NCI-H526 treated with DMSO at 0.1 percent for 48 hours (cell line): ENCODE measurements at regions not wholly inside any gene's neighbourhood (a gene's known extent, or its start where the extent isn't known, plus 50 kb on each side); places are given as distances from the start of the nearest gene placed in this dataset.

ENCODE experiments used
- DNase-seq: peaks from one replicate; lab custom pipeline; 2025; lab: John Stamatoyannopoulos, UW

DNA sequence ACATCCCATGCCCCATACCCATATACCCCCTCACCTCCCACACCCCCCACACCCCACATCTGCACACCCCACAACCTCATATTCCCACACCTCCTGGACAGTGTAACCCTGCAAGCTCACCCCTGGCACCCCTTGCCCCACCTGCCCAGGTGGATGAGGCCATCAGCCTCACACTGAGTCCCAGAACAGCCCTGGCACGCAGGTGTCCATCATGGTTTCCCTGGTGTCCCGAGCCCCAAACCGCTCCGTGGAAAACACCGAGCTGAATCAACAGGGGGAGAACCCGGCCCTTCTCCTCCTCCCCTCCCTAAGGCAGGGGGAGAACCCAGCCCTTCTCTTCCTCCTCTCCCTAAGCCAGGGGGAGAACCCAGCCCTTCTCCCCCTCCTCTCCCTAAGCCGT, 415.6 kb upstream of the SALL3 start:
- no peak for DNase-seq

- DNase-seq = no peak
These were observed 415.1 kb upstream of the SALL3 start for GRCh38 chr18:78564518-78564917.

- no peak for DNase-seq
These were observed 414.4 kb upstream of the SALL3 start for GRCh38 chr18:78565240-78565639.

GRCh38 chr18:78566065-78566464, 413.6 kb upstream of the SALL3 start:
- DNase-seq = no peak

GRCh38 chr18:78566720-78567119, 412.9 kb upstream of the SALL3 start:
- no peak for DNase-seq

DNA sequence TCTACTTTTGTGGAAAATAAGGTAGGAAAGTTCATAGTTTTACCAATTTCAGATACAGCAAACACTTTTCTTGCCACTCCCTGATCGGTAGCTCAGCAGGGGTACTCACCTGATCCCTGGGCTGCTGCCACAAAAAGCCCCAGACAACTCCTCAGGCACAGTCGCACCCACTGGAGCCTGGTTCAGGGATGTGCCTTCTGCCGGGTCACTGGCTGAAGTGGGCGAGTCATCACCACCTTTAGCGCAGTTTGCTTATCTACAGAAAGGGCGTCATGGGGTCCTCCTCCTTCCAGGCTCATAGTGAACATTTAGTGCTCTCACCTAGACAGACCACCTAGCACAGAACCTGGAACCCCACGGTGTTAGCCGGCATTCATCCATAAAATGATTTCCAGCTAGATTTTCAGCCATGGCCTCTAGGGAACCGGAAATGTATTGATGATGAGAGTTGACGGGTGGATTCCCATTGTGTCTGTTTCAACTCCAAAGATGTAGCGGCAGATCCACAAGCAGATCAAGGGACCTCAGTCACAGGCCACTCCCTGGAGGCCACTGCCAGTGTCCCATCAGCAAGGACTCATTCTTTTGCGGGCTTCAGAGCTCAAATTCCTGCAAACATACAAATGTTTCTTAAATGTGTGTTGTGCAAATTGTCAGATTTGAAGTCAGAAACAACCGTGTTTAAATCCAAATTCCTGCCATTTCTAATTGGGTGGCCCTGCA, 408.4 kb upstream of the SALL3 start:
- DNase-seq = no peak

- no peak for DNase-seq
These were observed 407.7 kb upstream of the SALL3 start for GRCh38 chr18:78571831-78572347.

GRCh38 chr18:78573773-78574172, 405.8 kb upstream of the SALL3 start:
- no peak for DNase-seq

GRCh38 chr18:78576967-78577366, 402.7 kb upstream of the SALL3 start:
- DNase-seq = no peak

DNA sequence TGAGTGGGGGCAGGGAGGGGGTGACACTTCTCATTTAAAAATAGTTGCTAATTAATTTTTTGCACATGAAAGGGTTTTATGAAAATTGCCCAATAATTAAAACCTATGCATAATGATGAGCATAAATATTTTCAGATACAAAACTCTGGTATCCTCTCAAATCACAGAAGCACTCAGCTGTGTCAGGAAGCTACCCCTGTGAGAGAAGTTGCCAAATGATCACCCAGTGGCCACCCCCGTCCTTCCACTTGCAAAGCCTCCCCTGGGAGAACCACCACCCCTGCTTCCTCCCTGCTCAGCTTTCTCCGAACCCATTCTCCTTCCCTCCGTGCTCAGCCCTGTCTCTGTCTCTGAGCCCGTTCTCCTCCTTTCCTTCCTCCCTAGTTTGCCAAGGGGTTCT, 400.2 kb upstream of the SALL3 start:
- DNase-seq = no peak

DNA sequence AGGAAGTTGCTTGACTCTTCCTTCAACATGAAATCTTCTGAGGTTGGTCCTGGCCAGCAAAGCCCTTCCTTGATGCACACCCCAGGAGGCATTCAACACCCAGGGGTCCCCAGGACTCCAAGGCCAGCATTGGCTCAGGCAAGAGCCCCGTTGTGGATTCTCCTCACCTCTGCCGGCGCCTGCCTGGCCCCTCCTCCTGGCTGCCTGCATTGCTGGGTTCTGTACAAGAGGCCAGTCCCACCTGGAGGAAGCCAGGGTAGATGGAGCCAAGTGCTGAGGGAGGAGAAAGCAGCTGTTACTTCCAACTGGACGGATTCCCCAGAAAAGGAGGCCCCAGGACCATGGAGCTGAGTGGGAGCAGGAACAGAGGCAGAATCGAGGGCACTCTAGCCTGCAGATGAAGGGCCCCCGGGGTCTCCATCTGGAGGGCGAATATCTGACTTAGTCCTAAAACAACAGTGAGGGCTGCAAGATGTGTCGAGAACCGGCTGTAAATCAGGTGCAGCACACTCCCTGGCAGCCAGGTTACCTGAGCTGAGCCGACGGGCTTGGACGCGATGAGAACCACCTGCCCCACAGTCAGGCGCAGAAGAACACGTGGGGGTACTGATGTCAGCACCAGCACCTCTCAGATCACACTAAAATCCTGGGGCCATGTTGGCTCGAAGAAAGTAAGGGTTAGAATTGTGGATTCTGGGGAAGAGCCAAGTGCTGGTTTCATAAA, 399.6 kb upstream of the SALL3 start:
- no peak for DNase-seq

GRCh38 chr18:78580835-78581339, 398.7 kb upstream of the SALL3 start:
- no peak for DNase-seq

GRCh38 chr18:78582181-78582709, 397.4 kb upstream of the SALL3 start:
- no peak for DNase-seq

- DNase-seq = no peak
These were observed 396.5 kb upstream of the SALL3 start for GRCh38 chr18:78582898-78583738.

- DNase-seq = no peak
These were observed 395.7 kb upstream of the SALL3 start for GRCh38 chr18:78583739-78584458.

DNA sequence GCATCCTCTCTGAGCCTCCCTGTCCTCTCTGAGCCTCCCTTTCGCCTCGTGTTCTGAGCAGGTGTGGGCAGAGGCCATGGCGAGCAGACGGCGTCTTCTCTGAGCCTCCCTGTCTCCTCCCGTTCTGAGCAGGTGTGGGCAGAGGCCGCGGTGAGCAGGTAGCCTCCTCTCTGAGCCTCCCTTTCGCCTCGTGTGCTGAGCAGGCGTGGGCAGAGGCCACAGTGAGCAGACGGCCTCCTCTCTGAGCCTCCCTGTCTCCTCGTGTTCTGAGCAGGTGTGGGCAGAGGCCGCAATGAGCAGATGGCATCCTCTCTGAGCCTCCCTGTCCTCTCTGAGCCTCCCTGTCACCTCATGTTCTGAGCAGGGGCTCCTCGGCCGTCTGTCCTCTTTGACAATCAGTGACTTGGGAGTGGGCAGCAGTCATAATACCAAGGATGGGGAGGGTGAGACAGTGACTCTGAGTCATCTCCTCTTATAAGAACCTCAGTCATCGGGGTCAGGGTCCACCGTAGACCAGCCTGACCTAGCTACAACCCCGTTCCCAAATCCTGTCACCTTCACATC, 395.1 kb upstream of the SALL3 start:
- DNase-seq = no peak

DNA sequence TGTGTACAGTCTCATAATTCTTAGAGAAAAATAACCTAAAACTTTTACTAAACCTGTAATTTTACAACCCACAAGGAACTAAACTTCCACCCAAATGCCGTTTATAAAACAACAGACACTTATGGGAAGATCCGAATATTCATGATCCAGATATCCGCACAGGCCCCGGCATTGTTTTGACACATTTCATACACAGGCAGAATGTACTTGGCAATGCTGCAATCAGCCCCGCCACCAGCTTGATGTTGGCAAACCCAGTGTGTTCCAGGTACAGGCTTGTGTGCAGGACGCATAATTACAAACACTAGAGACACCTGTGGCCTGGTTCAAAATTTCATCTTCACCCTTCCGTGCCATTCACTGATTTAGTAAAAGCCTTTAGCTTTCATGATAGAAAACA, 393.0 kb upstream of the SALL3 start:
- no peak for DNase-seq

GRCh38 chr18:78587096-78587495, 392.5 kb upstream of the SALL3 start:
- no peak for DNase-seq

GRCh38 chr18:78587626-78588600, 391.7 kb upstream of the SALL3 start:
- no peak for DNase-seq

GRCh38 chr18:78589916-78590437, 389.6 kb upstream of the SALL3 start:
- DNase-seq = no peak
